ENCODE measurements at regions not wholly inside any gene's neighbourhood (a gene's known extent, or its start where the extent isn't known, plus 50 kb on each side); places are given as distances from the start of the nearest gene placed in this dataset.

DNA sequence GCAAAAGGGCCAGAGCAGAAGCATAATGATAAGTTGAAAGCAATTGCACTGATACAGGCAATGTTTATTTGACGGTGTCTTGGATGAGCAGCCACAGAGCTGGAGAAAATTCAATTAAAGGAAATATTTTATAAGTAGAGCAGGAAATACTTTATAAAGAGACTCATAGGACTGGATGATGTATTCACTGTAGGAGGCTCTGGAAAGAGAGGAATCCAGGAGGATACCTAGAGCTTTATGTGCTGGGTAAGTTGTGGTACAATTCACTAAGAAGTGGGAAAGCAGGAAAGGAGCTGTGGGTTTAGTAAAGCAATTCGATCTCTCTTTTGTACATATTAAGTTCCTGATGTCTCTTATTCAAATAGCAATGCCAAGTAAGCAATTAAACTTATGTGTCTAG lies 86.3 kb downstream of the C6orf118 start:
- TF ChIP-seq, protein P1, sequence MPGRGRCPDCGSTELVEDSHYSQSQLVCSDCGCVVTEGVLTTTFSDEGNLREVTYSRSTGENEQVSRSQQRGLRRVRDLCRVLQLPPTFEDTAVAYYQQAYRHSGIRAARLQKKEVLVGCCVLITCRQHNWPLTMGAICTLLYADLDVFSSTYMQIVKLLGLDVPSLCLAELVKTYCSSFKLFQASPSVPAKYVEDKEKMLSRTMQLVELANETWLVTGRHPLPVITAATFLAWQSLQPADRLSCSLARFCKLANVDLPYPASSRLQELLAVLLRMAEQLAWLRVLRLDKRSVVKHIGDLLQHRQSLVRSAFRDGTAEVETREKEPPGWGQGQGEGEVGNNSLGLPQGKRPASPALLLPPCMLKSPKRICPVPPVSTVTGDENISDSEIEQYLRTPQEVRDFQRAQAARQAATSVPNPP (CRISPR knock-in tag; IDR thresholded peaks at IDR 0.05) = no peak
- no peak for TF ChIP-seq CAMTA2 (CRISPR knock-in tag; IDR thresholded peaks at IDR 0.05; ENCODE audit: borderline replicate concordance)
- TF ChIP-seq, protein P2, sequence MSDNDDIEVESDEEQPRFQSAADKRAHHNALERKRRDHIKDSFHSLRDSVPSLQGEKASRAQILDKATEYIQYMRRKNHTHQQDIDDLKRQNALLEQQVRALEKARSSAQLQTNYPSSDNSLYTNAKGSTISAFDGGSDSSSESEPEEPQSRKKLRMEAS (IDR thresholded peaks at IDR 0.05) = no peak
- TF ChIP-seq EED (CRISPR knock-in tag; IDR thresholded peaks at IDR 0.05) = no peak
- no peak for TF ChIP-seq MXD4 (CRISPR knock-in tag; IDR thresholded peaks at IDR 0.05)
- no peak for TF ChIP-seq SAP130 (CRISPR knock-in tag; IDR thresholded peaks at IDR 0.05; ENCODE audit: low read depth)

All from HepG2 (cell line).